Stimulated activated CD4-positive, alpha-beta T cell treated with anti-CD3 and anti-CD28 coated beads, Interleukin-1b, Interleukin-23, amount 100 ng/mL, for 24 hours (primary cell): ENCODE measurements at regions not wholly inside any gene's neighbourhood (a gene's known extent, or its start where the extent isn't known, plus 50 kb on each side); places are given as distances from the start of the nearest gene placed in this dataset.

Source experiments
- DNase-seq, 4 experiments: peaks; one replicate each; pipeline ENCODE4 v3.0.0-alpha.2; 2020; ENCODE audit warnings: low read depth in 4 of 4, low spot score in 1 of 4

DNA sequence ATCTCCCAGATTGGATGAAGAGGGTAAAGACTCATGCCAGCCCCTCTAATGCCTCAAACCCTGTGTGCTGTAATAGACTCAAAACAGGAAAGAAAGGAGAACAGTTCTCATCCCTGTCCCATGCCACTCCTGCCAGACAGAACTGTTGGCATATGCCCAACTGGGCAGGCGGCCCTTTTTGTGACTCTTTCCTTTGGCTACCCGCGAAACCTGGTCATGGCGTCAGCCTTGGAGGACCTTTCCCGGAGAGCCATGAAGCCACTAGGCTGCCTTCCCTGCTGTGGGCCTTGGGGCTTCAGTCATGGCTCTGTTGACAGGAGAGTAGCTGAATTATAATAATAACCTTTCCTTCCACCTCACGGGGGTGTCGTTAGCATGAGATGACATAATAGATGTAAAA, 75.9 kb upstream of the SEMA6A start:
- DNase-seq = no peak

- DNase-seq = no peak
These were observed 72.1 kb upstream of the SEMA6A start for GRCh38 chr5:116646611-116647289.

DNA sequence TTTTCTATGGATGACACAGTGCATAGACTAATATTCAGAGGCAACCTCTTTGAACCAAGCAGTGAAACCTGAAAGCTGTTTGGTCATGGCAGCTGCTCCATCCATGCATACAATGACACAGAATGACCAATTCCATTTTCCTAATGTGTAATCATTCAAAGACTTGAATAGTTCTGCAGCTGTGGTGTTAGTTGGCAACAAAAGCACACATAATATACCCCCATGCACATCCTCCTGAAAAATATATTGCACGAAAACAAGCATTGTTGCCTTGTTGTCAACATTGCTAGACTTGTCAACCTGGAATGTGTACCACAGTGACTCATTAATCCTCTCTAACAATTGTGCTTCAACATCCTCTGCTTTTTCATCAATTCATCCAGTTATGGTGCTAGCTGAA, 71.0 kb upstream of the SEMA6A start:
- DNase-seq = no peak

DNA sequence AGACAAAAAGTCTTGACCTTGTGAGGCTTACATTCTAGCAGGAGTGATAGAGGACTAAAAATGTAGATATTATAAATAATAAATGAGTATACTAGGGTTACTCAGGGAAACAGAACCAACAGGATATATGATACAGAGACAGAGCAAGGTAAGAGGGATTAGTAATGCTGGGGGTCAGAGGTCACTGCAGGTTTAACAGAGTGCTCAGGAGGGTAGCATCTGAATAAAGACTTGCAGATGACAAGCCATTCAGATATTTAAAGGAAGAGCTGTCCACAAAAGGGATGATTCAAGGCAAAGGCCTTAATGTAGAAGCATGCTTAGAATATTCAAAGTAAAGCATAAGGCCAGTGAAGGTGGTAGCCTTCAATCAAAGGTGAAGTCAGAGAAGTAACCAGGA, 65.6 kb upstream of the SEMA6A start:
- DNase-seq = no peak

DNA sequence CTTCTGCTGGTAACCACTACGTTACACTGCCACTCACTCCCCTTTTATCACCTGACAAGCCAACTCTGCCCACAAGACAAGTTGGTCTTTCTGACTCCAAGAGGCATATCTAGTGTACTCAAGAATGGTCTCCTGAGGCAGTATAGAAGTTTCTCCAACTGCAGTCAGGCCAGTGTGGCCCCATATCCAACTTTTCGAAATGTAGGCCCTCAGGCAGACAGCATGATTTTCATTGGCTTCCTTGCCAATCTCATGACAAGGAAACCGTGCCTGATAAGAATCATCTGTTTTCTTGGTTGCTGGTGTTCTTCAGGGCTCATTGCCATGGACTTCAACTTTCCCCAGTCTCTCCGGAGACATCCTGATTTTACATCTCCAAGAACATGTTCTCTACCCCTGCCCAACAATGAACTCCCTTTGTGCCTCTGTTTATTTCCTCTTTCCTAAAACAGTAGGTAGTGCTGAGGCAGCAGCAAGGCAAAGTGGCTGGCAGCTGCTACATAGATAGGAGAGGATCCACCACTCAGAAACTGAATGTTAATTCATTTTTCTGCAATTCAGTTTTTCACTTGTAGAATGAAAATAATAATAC, 62.6 kb upstream of the SEMA6A start:
- no peak for DNase-seq

DNA sequence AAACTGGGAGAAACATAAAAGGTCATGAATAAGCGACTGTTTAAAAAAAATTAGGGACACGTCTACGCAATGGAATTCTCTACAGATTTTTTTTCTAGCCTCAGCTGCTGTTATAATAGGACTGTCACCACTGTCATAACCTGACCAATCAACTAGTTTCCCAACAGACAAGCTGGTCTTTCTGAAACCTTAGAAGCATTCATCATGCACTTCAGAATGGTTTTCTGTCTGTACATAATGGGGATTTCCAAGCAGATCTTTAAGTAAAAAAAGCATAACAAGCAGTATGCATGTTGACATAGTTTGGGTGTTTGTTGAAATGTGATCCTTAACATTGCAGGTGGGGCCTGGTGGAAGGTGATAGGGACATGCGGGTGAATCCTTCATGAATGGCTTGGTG, 58.3 kb upstream of the SEMA6A start:
- DNase-seq = no peak

DNA sequence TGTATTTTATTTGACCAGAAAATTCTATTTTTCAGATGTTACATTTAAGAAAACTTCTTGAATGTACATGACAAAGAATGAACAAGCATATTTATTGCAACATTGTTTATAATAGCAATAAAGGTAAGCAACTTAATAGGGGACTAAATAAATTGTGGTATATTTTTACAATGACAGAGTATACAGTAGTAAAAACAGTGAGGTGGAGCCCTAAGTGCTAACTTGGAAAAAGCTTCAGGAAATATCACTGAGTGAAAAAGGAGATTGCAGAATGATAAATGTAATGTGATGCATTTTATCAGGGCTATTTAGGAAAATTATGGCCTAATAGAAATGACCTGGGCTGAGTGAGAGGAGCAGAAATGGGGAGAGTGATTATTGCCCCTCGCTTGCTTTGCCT, 56.5 kb upstream of the SEMA6A start:
- DNase-seq = no peak

- DNase-seq = no peak
These were observed 54.5 kb upstream of the SEMA6A start for GRCh38 chr5:116629168-116629567.

GRCh38 chr5:116626945-116627679, 52.5 kb upstream of the SEMA6A start:
- no peak for DNase-seq

DNA sequence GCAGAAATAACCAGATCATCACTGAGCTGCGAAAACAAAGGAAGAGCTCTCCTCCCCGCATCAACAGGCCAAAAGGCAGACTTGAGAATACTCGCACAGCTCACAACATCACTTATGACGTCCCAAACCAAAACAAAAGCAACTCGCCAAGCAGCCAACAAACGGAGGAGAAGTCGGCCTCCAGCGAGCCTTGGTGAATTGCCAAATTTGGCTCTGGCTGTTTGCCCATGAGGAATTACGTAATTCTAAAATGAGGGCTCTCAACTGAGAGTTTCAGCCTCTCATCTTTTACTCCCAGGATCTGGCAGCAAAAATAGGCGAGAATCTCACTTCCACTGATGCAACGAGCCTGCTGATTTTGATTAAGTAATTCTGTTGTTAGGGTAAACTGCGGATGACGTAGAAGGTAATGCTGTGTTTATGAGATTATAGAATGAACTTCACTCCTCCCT, 51.7 kb upstream of the SEMA6A start:
- DNase-seq = no peak
